ENCODE measurements at regions not wholly inside any gene's neighbourhood (a gene's known extent, or its start where the extent isn't known, plus 50 kb on each side); places are given as distances from the start of the nearest gene placed in this dataset.

DNA sequence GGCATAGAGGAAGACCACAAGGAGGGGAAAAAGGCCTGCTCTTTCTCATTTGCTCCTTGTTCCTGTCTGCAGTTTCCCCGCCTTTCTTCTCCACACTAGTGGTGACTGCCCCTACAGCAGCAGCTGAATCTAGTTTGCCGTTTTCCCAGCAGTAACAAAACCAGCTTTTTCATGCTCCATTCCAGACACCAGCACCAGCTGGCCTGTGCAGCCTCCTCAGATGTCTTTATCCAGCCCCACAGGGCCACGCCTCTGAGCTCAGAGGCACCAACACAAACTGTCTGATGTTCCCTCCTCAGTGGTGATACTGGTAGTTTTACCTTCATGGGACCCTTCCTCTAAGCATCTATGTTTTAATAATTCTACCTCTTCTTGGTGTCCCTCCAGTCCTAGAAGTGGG, 70.4 kb upstream of the SLC24A3 start:
- TF ChIP-seq, protein P1, sequence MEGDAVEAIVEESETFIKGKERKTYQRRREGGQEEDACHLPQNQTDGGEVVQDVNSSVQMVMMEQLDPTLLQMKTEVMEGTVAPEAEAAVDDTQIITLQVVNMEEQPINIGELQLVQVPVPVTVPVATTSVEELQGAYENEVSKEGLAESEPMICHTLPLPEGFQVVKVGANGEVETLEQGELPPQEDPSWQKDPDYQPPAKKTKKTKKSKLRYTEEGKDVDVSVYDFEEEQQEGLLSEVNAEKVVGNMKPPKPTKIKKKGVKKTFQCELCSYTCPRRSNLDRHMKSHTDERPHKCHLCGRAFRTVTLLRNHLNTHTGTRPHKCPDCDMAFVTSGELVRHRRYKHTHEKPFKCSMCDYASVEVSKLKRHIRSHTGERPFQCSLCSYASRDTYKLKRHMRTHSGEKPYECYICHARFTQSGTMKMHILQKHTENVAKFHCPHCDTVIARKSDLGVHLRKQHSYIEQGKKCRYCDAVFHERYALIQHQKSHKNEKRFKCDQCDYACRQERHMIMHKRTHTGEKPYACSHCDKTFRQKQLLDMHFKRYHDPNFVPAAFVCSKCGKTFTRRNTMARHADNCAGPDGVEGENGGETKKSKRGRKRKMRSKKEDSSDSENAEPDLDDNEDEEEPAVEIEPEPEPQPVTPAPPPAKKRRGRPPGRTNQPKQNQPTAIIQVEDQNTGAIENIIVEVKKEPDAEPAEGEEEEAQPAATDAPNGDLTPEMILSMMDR (IDR thresholded peaks at IDR 0.05), result no peak
- TF ChIP-seq EZH2 (IDR thresholded peaks at IDR 0.05), result no peak
